HFFc6 (cell line): ENCODE measurements at regions not wholly inside any gene's neighbourhood (a gene's known extent, or its start where the extent isn't known, plus 50 kb on each side); places are given as distances from the start of the nearest gene placed in this dataset.
"Not testable (repeated sequence)": the region's sequence is repeated elsewhere in the genome, so short reads cannot be mapped to it uniquely, and the experiment has no call there.

Experiments
- DNase-seq: peaks from one replicate; pipeline ENCODE4 v3.0.0-alpha.2; 2018
- H3K27ac Mint-ChIP-seq: 2 replicates; pipeline ENCODE4 v1.8.0; 2020; ENCODE audit warnings: mild to moderate bottlenecking, mixed read lengths
- H3K27me3 Mint-ChIP-seq: 2 replicates; pipeline ENCODE4 v1.8.0; 2021; ENCODE audit warnings: mild to moderate bottlenecking, moderate library complexity, mixed read lengths; ENCODE audit not compliant: insufficient read depth
- H3K36me3 Mint-ChIP-seq: 2 replicates; pipeline ENCODE4 v1.8.0; 2021; ENCODE audit warnings: low read depth, mixed read lengths
- H3K4me1 Mint-ChIP-seq: 2 replicates; pipeline ENCODE4 v1.8.0; 2020; ENCODE audit warnings: low read depth, mixed read lengths
- H3K4me3 Mint-ChIP-seq: 2 replicates; pipeline ENCODE4 v1.8.0; 2020; ENCODE audit warnings: mild to moderate bottlenecking, moderate library complexity, mixed read lengths
- H3K9me3 Mint-ChIP-seq: 2 replicates; pipeline ENCODE4 v1.8.0; 2020; ENCODE audit warnings: mild to moderate bottlenecking, mixed read lengths
- CTCF ChIP-seq: fragments of 200-600 bp; sonication (generic); IDR thresholded peaks from 2 replicates; pipeline ENCODE4 v1.5.0; 2021; ENCODE audit warnings: antibody characterized with exemption, mild to moderate bottlenecking

- Mint-ChIP-seq H3K27me3 (peaks cover 5% of the 10 kb centered on the region), H3K4me1 (no peaks in the 10 kb centered on the region), H3K9me3 (peaks cover 3% of the 10 kb centered on the region; the same call in 1 of the 2 replicates), H3K27ac (no peak overlapping the region), H3K4me3 (no peak overlapping the region), H3K36me3 (no peaks in the 10 kb centered on the region)
- DNase-seq = no peak
- no peak for TF ChIP-seq CTCF
These were observed 264.4 kb downstream of the MEX3B start for GRCh38 chr15:81781395-81781794.

GRCh38 chr15:81780966-81781365 lies 264.9 kb downstream of the MEX3B start:
- no peak for DNase-seq
- Mint-ChIP-seq H3K4me1 (no peaks in the 10 kb centered on the region), H3K9me3 (peaks cover 3% of the 10 kb centered on the region; the same call in 1 of the 2 replicates), H3K4me3 (no peak overlapping the region), H3K36me3 (no peaks in the 10 kb centered on the region), H3K27me3 (peaks cover 5% of the 10 kb centered on the region), H3K27ac (no peak overlapping the region)
- TF ChIP-seq CTCF = no peak

GRCh38 chr15:81779181-81779580 lies 266.6 kb downstream of the MEX3B start:
- peaks cover 3% of the 10 kb centered on the region; the same call in 1 of the 2 replicates for H3K9me3 Mint-ChIP-seq
- no peak overlapping the region for H3K4me3 Mint-ChIP-seq
- H3K36me3 Mint-ChIP-seq = no peaks in the 10 kb centered on the region
- no peak overlapping the region for H3K27ac Mint-ChIP-seq
- DNase-seq = no peak
- no peak for TF ChIP-seq CTCF
- no peaks in the 10 kb centered on the region for H3K4me1 Mint-ChIP-seq
- H3K27me3 Mint-ChIP-seq = peaks cover 1% of the 10 kb centered on the region

GRCh38 chr15:81777546-81777945 lies 268.3 kb downstream of the MEX3B start:
- no peak overlapping the region for H3K27ac Mint-ChIP-seq
- peaks cover 1% of the 10 kb centered on the region for H3K27me3 Mint-ChIP-seq
- TF ChIP-seq CTCF = no peak
- H3K36me3 Mint-ChIP-seq = no peaks in the 10 kb centered on the region
- DNase-seq = no peak
- no peaks in the 10 kb centered on the region for H3K4me1 Mint-ChIP-seq
- H3K9me3 Mint-ChIP-seq = peaks cover 3% of the 10 kb centered on the region; the same call in 1 of the 2 replicates
- no peak overlapping the region for H3K4me3 Mint-ChIP-seq

GRCh38 chr15:81776976-81777375 lies 268.8 kb downstream of the MEX3B start:
- Mint-ChIP-seq H3K27me3 (peaks cover 1% of the 10 kb centered on the region), H3K4me3 (no peak overlapping the region), H3K36me3 (no peaks in the 10 kb centered on the region), H3K4me1 (no peaks in the 10 kb centered on the region), H3K27ac (no peak overlapping the region), H3K9me3 (peaks cover 3% of the 10 kb centered on the region; the same call in 1 of the 2 replicates)
- TF ChIP-seq CTCF = no peak
- no peak for DNase-seq

- H3K4me3 Mint-ChIP-seq, H3K27me3 Mint-ChIP-seq, DNase-seq, H3K4me1 Mint-ChIP-seq, H3K36me3 Mint-ChIP-seq, H3K27ac Mint-ChIP-seq, H3K9me3 Mint-ChIP-seq: not testable (repeated sequence)
These were observed 270.0 kb downstream of the MEX3B start for GRCh38 chr15:81775779-81776178.
